ENCODE measurements at regions not wholly inside any gene's neighbourhood (a gene's known extent, or its start where the extent isn't known, plus 50 kb on each side); places are given as distances from the start of the nearest gene placed in this dataset.
"Not testable (repeated sequence)": the region's sequence is repeated elsewhere in the genome, so short reads cannot be mapped to it uniquely, and the experiment has no call there.

GRCh38 chrX:137747244-137748043, 181.5 kb downstream of the ZIC3 start:
- H3K4me3 ChIP-seq (ENCODE audit: low read depth, low read length): no peak overlapping the region
- DNase-seq (ENCODE audit: low read depth): no peak
- TF ChIP-seq POLR2A (IDR thresholded peaks at IDR 0.05; ENCODE audit: extremely low read depth, insufficient read length): no peak
- TF ChIP-seq MYC (IDR thresholded peaks at IDR 0.05; ENCODE audit: low read depth, low read length): no peak
- no peak for TF ChIP-seq CTCF (IDR thresholded peaks at IDR 0.05; ENCODE audit: low read depth, low read length)
- no peak for TF ChIP-seq MAX (IDR thresholded peaks at IDR 0.05; ENCODE audit: low read depth, low read length)

GRCh38 chrX:137748827-137749226, 182.9 kb downstream of the ZIC3 start:
- no peak overlapping the region for H3K4me3 ChIP-seq (ENCODE audit: low read depth, low read length)
- no peak for DNase-seq (ENCODE audit: low read depth)
- TF ChIP-seq MYC (IDR thresholded peaks at IDR 0.05; ENCODE audit: low read depth, low read length) (no peak), CTCF (IDR thresholded peaks at IDR 0.05; ENCODE audit: low read depth, low read length) (no peak), POLR2A (IDR thresholded peaks at IDR 0.05; ENCODE audit: extremely low read depth, insufficient read length) (no peak), MAX (IDR thresholded peaks at IDR 0.05; ENCODE audit: low read depth, low read length) (no peak)

- TF ChIP-seq MAX (IDR thresholded peaks at IDR 0.05; ENCODE audit: low read depth, low read length) (no peak), CTCF (IDR thresholded peaks at IDR 0.05; ENCODE audit: low read depth, low read length) (no peak), POLR2A (IDR thresholded peaks at IDR 0.05; ENCODE audit: extremely low read depth, insufficient read length) (no peak), MYC (IDR thresholded peaks at IDR 0.05; ENCODE audit: low read depth, low read length) (no peak)
- DNase-seq (ENCODE audit: low read depth): no peak
- no peak overlapping the region for H3K4me3 ChIP-seq (ENCODE audit: low read depth, low read length)
Measured at GRCh38 chrX:137749246-137749645, 183.3 kb downstream of the ZIC3 start.

GRCh38 chrX:137771537-137771936, 205.6 kb downstream of the ZIC3 start:
- DNase-seq (ENCODE audit: low read depth): no peak
- TF ChIP-seq POLR2A (IDR thresholded peaks at IDR 0.05; ENCODE audit: extremely low read depth, insufficient read length) (no peak), CTCF (IDR thresholded peaks at IDR 0.05; ENCODE audit: low read depth, low read length) (no peak), MAX (IDR thresholded peaks at IDR 0.05; ENCODE audit: low read depth, low read length) (no peak), MYC (IDR thresholded peaks at IDR 0.05; ENCODE audit: low read depth, low read length) (no peak)
- H3K4me3 ChIP-seq (ENCODE audit: low read depth, low read length): no peak overlapping the region

GRCh38 chrX:137792214-137792613, 226.3 kb downstream of the ZIC3 start:
- H3K4me3 ChIP-seq (ENCODE audit: low read depth, low read length): no peak overlapping the region
- TF ChIP-seq POLR2A (IDR thresholded peaks at IDR 0.05; ENCODE audit: extremely low read depth, insufficient read length): no peak
- TF ChIP-seq CTCF (IDR thresholded peaks at IDR 0.05; ENCODE audit: low read depth, low read length): no peak
- no peak for TF ChIP-seq MYC (IDR thresholded peaks at IDR 0.05; ENCODE audit: low read depth, low read length)
- no peak for TF ChIP-seq MAX (IDR thresholded peaks at IDR 0.05; ENCODE audit: low read depth, low read length)
- no peak for DNase-seq (ENCODE audit: low read depth)

- not testable (repeated sequence) for DNase-seq (ENCODE audit: low read depth); H3K4me3 ChIP-seq (ENCODE audit: low read depth, low read length)
Measured at GRCh38 chrX:137797926-137798325, 232.0 kb downstream of the ZIC3 start.

Data from NB4 (cell line).